Nephron (organoid): ENCODE measurements at regions not wholly inside any gene's neighbourhood (a gene's known extent, or its start where the extent isn't known, plus 50 kb on each side); places are given as distances from the start of the nearest gene placed in this dataset.

Source experiments
- H3K27ac Mint-ChIP-seq, 3 experiments: 2 replicates each; pipeline ENCODE4 v1.8.0; 2020; ENCODE audit warnings: mixed read lengths in 3 of 3, mild to moderate bottlenecking in 2 of 3, moderate library complexity in 1 of 3
- H3K27me3 Mint-ChIP-seq: 2 replicates; pipeline ENCODE4 v1.8.0; 2021; ENCODE audit warnings: low read depth, mild to moderate bottlenecking, moderate library complexity, mixed read lengths
- H3K36me3 Mint-ChIP-seq: 2 replicates; pipeline ENCODE4 v1.8.0; 2020; ENCODE audit warnings: low read depth, mixed read lengths
- H3K4me1 Mint-ChIP-seq: 2 replicates; pipeline ENCODE4 v1.8.0; 2020; ENCODE audit warnings: mixed read lengths
- H3K4me3 Mint-ChIP-seq, 3 experiments: 2 replicates each; pipeline ENCODE4 v1.8.0; 2020; ENCODE audit warnings: mild to moderate bottlenecking in 3 of 3, mixed read lengths in 3 of 3, moderate library complexity in 2 of 3
- H3K9me3 Mint-ChIP-seq: 2 replicates; pipeline ENCODE4 v1.8.0; 2020; ENCODE audit warnings: mixed read lengths
- TF ChIP-seq, protein P1 (sequence below), 3 experiments: fragments of 200-600 bp; sonication (generic); IDR thresholded peaks; one replicate each; pipeline ENCODE4 v1.5.0; 2021; ENCODE audit warnings: antibody characterized with exemption in 3 of 3; ENCODE audit not compliant: unreplicated experiment in 3 of 3

DNA sequence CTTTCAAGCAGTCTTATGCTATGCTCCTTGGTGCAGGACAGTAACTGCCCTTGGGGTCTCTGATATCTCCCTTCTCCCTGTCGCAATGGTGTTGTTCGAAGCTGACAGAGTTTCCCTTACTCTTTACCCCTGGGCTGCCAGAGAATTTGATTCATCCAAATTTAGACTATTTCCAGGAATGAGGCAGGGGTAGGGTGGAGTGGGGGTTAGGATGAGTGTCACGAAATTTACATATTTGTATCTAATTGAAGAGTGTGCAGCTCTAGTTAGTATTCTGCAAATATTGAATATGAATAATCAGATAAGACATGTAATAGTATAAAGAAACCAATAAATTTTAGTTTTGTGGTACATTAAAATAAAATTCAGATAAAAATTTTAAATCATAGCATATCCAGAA is 140.0 kb upstream of the LMO4 start:
- TF ChIP-seq, protein P1, sequence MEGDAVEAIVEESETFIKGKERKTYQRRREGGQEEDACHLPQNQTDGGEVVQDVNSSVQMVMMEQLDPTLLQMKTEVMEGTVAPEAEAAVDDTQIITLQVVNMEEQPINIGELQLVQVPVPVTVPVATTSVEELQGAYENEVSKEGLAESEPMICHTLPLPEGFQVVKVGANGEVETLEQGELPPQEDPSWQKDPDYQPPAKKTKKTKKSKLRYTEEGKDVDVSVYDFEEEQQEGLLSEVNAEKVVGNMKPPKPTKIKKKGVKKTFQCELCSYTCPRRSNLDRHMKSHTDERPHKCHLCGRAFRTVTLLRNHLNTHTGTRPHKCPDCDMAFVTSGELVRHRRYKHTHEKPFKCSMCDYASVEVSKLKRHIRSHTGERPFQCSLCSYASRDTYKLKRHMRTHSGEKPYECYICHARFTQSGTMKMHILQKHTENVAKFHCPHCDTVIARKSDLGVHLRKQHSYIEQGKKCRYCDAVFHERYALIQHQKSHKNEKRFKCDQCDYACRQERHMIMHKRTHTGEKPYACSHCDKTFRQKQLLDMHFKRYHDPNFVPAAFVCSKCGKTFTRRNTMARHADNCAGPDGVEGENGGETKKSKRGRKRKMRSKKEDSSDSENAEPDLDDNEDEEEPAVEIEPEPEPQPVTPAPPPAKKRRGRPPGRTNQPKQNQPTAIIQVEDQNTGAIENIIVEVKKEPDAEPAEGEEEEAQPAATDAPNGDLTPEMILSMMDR (IDR thresholded peaks at IDR 0.05; ENCODE audit: unreplicated experiment in 3 of 3): no peak
- Mint-ChIP-seq H3K36me3 (no peaks in the 10 kb centered on the region), H3K4me3 (no peak overlapping the region), H3K27me3 (peaks cover 6% of the 10 kb centered on the region), H3K9me3 (no peaks in the 10 kb centered on the region), H3K4me1 (no peaks in the 10 kb centered on the region), H3K27ac (no peak overlapping the region)

DNA sequence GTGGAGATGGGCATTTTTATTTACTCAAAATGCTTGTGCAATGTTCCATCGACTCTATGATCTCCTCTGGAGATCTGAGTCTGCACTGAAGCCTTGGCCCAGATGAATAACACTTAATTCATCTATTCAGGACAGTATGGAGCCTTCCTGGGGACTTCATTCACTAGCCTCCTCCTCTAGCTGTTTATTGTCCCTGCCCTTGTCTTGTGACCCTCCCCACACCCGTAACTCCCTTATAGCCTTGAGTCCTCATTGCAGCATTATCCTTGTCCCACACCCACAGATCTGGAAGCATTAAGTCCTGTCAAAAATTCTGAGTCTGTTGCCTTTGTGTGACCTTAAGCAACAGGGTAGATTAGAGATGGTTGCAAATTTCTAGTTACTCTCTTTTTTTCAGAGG is 138.3 kb upstream of the LMO4 start:
- Mint-ChIP-seq H3K9me3 (peaks cover 12% of the 10 kb centered on the region), H3K4me1 (no peaks in the 10 kb centered on the region), H3K36me3 (no peaks in the 10 kb centered on the region), H3K4me3 (no peak overlapping the region), H3K27ac (no peak overlapping the region), H3K27me3 (peaks cover 6% of the 10 kb centered on the region)
- TF ChIP-seq, protein P1 (IDR thresholded peaks at IDR 0.05; ENCODE audit: unreplicated experiment in 3 of 3): no peak

DNA sequence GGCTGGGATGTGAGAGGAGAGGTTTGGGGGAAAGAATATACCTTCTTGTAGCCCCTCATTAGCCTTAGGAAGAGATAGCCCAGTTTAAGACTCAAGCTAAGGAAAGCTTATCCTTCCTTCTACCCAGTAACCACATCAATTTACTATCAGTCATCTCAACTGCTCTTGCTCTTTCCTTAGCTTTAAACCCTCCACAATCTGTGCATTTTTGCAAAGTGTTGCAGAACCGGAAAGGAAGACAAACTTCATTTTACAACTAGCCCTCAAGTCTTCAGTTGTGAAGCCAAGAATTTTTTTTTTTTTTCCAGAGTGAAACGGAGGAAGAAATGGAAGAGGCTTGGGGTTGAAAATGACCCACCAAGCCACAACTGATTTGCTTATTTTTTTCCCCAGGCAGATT is 137.0 kb upstream of the LMO4 start:
- Mint-ChIP-seq H3K27me3 (peaks cover 6% of the 10 kb centered on the region), H3K4me1 (peaks cover 12% of the 10 kb centered on the region), H3K27ac (no peak overlapping the region), H3K36me3 (no peaks in the 10 kb centered on the region), H3K9me3 (peaks cover 19% of the 10 kb centered on the region), H3K4me3 (no peak overlapping the region)
- TF ChIP-seq, protein P1 (IDR thresholded peaks at IDR 0.05; ENCODE audit: unreplicated experiment in 3 of 3): no peak

DNA sequence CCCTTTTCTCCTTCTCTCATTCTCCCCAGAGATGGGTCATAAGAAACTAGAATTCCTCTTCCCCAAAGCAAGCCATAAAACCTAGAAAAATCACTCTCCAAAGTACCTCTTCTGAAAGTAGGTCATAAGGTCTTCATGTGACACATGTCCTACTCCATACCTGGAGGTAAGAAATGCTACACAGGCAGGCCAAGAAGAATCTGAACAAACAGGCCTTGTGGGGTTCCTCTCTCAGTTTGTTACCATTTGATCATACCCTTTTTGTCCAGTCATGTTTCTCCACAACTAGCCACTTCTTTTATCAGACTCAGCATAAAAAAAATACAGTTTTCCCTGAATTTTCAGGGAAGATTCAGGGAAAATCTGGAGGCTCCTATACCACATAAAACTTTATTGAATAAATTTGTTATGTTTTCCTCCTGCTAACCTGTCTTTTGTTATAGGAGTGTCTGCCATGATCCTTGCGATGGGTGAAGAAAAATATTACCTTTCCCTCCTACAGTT is 134.4 kb upstream of the LMO4 start:
- Mint-ChIP-seq H3K36me3 (no peaks in the 10 kb centered on the region), H3K4me3 (no peak overlapping the region)

DNA sequence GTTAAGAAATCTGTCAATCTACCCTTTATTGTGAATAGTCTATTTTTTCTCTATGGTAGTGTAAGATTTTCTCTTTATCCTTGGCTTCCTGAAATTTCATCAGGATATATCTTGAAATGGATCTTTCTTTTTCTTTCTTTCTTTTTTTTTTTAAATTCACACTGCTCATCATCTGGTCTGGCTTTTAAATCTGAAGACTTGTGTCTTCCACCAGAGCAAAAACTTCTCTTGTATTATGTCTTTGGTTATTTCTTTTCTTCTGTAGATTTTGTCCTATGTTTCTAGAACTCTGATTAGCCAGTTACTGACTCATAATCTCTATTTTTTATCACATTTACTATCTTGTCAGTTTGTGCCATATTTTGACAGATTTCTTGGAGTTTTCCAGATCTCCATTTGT is 133.8 kb upstream of the LMO4 start:
- no peak overlapping the region for H3K27ac Mint-ChIP-seq

More for the DNA sequence above, 134.4 kb upstream of the LMO4 start:
- H3K27me3 Mint-ChIP-seq: no peaks in the 10 kb centered on the region
- peaks cover 12% of the 10 kb centered on the region for H3K4me1 Mint-ChIP-seq
- peaks cover 19% of the 10 kb centered on the region for H3K9me3 Mint-ChIP-seq
- TF ChIP-seq, protein P1 (IDR thresholded peaks at IDR 0.05; ENCODE audit: unreplicated experiment in 3 of 3): no peak
- H3K27ac Mint-ChIP-seq: no peak overlapping the region

More for the DNA sequence above, 133.8 kb upstream of the LMO4 start:
- TF ChIP-seq, protein P1 (IDR thresholded peaks at IDR 0.05; ENCODE audit: unreplicated experiment in 3 of 3): no peak
- Mint-ChIP-seq H3K4me3 (no peak overlapping the region), H3K27me3 (no peaks in the 10 kb centered on the region), H3K36me3 (no peaks in the 10 kb centered on the region), H3K4me1 (peaks cover 12% of the 10 kb centered on the region), H3K9me3 (peaks cover 19% of the 10 kb centered on the region)
